Activated CD8-positive, alpha-beta memory T cell treated with anti-CD3 and anti-CD28 coated beads for 48 hours (primary cell): ENCODE measurements at regions not wholly inside any gene's neighbourhood (a gene's known extent, or its start where the extent isn't known, plus 50 kb on each side); places are given as distances from the start of the nearest gene placed in this dataset.

ENCODE experiments used
- DNase-seq, 3 experiments: peaks; one replicate each; pipeline ENCODE4 v3.0.0-alpha.2; 2020; ENCODE audit warnings: low read depth in 2 of 3, low spot score in 2 of 3

DNA sequence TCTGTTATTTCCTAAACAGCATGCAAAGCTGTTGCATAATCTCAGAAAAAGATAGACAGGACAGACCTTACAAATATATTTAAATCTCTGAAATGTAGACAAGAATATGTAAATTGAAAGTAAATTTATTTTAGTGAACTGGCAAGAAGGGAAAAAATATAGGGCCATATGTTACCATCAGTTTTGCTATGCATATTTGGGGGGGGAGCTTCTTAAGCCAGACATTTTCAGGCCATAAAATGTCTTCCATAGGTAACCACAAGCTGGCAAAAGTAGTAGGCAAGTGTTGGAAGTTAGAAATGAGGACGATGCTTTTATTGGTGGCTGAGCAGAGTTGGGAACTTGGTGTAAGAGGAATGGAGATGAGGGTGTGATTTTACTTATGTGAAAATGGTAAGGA is 272.0 kb upstream of the CXXC4 start:
- no peak for DNase-seq

DNA sequence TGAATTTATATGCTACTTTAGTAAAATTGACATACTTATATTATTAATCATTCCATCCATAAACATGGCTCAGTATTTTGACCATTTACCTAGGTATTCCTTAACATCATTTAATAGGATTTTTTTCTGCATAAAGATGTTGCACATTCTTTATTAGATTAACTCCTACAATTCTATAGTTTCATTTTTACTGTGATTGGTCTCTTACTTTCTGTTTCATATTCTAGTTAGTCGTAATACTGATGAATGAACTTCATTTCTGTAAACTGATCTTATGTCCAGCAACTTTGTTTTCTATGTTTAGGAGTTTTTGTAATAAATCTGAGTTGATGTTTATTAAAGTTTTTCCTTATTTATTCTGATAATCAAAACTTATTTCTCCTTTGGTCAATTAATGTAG is 278.2 kb upstream of the CXXC4 start:
- no peak for DNase-seq

DNA sequence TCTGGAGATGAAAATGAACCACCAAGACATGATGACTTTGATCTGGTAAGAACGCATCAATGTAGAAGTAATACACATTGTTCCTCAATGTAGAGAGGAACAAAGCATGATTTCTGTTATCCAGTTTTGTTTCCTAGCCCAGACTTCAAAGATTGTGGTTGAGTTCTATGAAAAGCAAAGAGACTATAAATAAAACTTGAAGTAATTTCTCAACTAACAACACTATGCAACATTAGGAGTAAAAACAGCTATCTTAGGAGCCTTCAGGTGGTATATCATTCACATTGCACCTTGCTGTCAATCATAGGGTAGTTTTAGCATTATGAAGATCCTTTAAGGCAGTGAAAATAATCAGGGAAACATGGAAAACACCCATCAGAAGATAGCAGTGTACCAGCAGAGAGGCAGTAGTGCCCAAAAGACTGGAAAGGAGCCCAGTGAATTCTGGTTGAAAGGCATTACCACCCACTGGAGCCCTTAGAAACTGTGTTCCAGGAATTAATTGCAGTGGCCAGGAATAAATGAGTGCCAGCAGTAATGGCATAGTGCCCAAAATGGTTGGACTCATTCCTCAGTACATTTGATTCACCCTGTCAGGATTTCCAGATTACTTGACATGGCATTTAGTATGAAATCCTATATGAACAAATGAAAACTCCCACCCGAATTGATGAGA is 300.7 kb upstream of the CXXC4 start:
- DNase-seq = no peak

DNA sequence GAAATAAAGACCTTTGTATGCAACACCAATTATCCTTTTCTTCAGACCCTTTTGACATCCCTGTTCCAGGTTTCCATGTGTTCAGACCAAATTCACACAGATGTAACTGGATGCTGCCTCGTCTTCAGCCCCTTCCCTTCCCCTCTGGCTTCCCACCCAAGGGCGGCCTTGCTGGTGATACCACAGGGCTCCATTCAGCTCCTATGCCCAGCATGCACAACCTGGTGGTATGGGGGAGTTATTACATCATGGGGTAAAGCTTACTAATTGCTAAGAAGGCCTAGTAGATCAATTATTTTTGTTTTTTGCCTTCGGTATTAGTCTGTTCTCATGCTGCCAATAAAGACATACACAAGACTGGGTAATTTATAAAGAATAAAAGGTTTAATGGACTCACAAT is 317.0 kb upstream of the CXXC4 start:
- no peak for DNase-seq

- no peak for DNase-seq
Observed at GRCh38 chr4:104815665-104816064, 321.0 kb upstream of the CXXC4 start.

DNA sequence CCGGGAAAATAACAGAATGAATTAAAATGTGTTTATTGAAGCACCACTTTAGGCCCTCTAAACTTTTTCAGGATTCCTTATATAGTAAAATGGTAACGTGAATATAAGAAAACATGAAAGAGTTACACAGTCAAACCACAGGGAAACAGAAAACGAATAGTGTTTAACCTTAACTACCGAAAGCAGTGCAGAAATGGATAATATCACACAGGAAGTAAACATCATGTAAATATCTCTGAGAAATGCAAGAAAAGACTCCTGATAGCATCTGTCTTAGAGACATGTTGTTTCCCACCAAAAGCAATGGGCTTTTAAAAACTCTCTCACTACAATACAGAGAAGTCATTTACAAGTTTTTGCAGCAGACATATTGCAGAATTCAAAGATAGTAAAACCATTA is 323.9 kb upstream of the CXXC4 start:
- no peak for DNase-seq

GRCh38 chr4:104826171-104826570 is 320.5 kb upstream of the TET2 start:
- DNase-seq = no peak

DNA sequence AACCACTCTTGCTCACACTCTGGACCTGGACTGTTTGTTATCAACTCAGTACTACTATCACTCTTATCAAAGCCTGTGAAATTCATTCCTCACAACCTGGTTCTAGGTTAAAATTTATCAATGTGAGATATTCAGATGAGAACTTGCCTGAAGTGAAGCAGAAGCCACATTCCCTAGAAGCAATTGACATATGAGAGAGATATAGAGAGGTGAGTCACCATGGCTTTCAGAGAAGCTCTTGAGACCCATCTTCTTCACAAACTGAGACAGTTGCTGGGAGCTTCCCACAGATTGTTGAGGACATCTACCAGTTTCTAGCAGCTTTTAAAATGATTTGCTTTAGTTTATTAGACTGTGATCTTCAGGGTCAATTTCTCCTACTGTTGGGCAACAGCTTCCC is 316.9 kb upstream of the TET2 start:
- DNase-seq = no peak

- no peak for DNase-seq
Observed at GRCh38 chr4:104848597-104849225, 298.0 kb upstream of the TET2 start.

- no peak for DNase-seq
Observed at GRCh38 chr4:104859601-104860237, 287.0 kb upstream of the TET2 start.

GRCh38 chr4:104860238-104861123 is 286.2 kb upstream of the TET2 start:
- no peak for DNase-seq

- no peak for DNase-seq
Observed at GRCh38 chr4:104866809-104867208, 279.9 kb upstream of the TET2 start.

DNA sequence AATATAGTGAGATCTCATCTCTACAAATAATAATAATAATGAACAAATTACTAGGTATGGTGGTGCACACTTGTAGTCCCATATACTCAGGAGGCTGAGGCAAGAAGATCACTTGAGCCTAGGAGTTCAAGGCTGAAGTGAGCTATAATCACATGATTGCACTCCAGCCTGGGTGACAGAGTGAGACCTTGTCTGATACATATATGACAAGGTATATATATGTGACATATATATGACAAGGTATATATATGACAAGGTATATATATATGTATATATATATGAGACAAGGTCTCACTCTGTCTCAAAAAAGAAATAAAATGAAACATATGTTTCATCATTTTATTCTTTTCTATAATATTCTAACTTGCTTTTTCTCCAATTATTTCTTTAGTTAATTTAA is 278.1 kb upstream of the TET2 start:
- no peak for DNase-seq

GRCh38 chr4:104868958-104869357 is 277.7 kb upstream of the TET2 start:
- DNase-seq = no peak

DNA sequence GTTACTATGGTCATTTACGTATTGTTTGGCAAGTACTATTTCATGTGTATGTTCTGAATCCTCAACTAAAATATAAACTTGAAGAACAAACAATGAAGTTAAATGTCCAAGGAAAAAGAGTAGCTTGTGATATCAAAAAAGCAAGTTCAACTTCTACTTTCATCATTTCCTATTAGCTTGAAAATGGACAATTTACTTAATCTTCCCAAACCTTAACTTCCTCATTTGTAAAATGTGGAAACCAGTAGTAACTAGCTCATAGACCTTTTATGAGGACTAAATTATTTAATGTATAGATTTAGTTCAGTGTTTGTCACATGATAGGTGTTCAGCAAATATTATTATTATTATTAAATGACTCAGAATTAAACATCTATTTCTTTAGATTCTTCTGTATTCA is 276.8 kb upstream of the TET2 start:
- no peak for DNase-seq

DNA sequence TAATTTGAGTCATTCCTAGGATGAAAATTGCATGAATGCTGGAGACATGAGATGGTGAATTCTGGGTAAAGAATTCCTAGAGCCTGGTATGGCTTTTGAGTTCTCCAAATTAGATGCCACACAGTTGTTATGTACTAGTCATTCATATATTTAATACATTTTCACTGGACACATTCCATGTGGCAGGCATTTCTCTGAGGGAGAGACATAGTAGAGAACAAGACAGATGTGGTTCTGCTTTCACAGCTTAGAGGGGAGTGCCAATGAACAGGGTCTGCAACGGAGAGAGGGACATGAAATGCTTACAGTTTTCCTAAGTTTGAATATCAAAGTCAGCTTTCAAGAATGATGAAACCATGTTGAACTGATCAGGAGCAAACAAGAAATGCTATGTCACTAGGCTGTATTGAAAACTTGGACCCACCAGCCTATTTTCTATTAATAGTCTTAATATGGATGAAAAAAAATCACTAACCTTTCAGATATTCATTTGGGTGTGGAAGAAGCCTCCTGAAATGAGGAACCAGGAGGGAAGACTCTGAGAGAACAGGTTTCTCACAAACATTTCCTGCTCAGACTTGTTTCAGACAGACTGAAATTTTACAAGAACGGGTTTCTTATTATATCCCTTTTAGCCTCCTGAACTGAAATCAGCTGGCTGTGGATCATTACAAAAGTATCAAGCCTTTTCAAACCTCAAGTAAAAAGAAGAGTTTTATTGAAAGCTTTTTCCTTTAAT is 276.0 kb upstream of the TET2 start:
- no peak for DNase-seq

GRCh38 chr4:104878936-104879335 is 267.7 kb upstream of the TET2 start:
- no peak for DNase-seq

DNA sequence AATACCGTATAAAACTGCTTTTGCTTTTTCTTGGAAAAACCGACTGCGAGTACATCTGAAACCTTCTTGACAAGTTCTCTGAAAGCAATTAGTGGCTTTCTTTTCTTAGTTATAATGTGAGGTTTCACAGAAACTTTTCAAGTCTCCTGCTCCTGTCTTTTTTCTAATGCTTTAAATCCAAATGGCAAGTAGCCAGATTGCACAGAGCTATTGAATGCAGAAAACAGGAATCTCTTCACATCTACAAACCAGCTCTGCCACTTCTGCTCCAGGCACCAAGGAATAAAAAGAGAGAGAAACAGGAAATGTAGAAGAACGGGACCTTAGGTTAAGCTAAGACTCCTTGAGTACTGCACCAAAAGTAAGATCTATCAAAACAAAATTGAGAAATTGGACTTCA is 267.3 kb upstream of the TET2 start:
- DNase-seq = no peak

DNA sequence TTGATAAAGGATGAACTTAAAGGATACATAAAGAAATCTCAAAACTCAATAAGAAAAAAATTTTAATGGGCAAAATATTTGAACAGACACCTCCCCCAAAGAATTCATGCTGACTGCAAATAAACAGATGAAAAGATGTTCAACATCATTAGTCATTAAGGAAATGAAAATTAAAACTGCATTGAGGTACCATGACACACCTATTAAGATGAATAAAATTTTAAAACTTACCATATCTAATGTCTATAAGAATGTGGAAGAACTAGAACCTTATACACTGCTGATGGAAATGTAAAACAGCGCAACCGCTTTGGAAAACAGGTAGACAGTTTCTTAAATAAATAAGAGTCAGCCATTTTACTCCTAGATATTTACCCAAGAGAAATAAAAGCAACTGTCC is 266.8 kb upstream of the TET2 start:
- DNase-seq = no peak

- DNase-seq = no peak
Observed at GRCh38 chr4:104881136-104881886, 265.4 kb upstream of the TET2 start.
